Activated CD4-positive, alpha-beta T cell treated with anti-CD3 and anti-CD28 coated beads, Interleukin-2, amount 50 U/mL, for 4 hours (primary cell): ENCODE measurements at regions not wholly inside any gene's neighbourhood (a gene's known extent, or its start where the extent isn't known, plus 50 kb on each side); places are given as distances from the start of the nearest gene placed in this dataset.

ENCODE experiments used
- DNase-seq, 2 experiments: peaks; one replicate each; pipeline ENCODE4 v3.0.0-alpha.2; 2020

DNA sequence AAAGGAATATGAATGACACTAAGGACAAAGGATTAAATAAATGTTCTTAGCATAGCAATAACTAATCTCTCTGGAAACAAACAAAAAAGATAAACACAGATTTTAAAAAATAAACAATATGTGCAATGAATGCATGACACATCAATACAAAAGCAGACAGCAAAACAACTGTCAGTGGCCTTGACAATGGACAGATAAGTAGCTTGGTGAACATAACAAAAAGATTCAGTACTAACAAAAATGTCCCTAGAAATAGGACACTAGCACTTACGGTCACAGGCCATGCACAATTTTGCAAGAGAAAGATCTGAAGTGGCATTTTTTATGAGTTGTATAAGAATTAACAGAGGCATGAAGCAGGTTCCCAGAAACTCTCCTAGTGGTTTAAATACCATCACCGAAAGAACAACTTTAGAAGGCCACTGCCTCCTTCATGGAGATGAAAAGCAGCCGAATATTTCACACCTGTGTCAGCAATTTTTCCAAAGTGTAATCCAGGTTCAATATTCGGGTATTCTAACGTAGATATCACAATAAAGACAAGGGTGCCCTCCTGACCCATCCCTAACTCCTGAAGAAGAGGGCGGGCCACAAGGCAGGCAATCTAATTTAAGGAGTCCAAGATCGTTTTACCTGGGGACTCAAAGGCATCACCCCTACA, 231.3 kb upstream of the MKLN1 start:
- no peak for DNase-seq

- no peak for DNase-seq
Observed at GRCh38 chr7:131097662-131098376, 229.9 kb upstream of the MKLN1 start.

DNA sequence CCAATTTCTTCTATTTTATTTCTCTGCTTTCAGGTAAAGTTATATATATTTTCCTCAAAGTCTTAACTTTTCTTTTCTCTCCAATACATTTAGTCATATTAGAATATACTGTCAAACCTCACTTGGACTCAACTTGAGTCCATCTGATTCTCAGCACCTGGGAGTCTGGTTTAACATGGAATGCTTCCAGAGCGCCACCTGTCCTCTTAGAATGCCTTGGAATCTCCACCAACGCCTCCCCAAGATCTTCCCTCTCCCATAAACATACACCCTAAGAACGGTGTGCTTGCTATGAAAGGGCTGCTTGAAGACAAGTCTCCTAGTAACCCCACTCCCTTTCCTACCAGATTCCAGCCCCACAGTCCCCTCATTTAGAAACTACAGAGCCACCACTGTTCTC, 229.1 kb upstream of the MKLN1 start:
- no peak for DNase-seq

- DNase-seq, result no peak
Observed at GRCh38 chr7:131100357-131101054, 227.2 kb upstream of the MKLN1 start.

- DNase-seq, result no peak
Observed at GRCh38 chr7:131103997-131104396, 223.7 kb upstream of the MKLN1 start.

DNA sequence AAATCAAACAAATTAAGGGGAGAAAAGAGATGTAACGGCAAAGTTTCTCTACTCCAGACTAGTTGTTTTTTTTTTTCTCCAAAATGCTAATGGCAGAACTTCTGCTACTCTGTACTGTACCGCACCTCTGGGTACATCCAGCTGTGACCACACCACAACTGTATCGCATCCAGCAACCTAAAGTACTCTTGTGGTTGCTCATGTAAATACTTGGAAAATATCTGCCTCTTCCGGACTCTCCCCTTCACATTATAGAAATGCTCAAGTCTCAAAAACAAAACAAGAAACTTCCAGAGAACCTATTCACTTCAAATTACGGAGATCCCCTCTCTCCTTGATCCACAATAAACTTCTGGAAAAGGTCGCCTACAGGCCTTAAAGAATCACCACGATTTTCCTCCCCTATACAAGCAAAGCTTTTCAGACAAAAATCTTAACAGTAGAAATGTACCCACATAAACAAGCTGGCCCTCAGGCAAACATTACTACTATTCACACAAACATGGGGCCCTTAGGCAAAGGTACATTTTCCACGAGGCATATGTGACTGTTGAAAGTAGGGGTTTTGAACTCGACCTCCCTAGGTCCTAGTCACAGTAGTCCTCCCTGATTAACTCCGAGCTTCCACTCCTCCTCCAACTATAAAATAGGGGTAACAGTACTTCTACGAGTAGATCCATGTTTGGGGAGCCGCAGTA, 222.9 kb upstream of the MKLN1 start:
- DNase-seq, result no peak

DNA sequence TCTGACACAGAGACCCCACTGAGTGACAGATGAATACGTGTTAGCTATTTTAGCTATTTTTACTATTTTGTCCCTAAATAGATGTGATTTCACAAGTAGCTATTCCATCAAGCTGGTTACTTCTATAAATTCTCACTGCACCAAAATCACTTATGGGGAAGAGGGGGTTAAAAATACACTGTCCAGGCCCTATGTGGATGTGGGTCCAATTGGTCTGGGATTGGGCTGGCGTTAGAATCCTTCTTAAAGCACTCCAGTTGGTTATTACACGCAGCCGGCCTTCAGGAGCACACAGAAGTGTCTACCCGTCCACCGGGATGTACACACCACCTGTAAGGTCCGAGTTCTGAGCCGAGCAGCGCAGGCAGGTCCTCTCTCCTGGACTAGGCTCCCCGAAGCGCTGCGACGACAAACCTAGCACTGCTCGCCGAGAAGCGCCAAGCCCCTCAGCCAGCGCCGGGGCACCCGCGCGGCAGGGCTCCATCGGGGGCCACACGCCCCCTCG, 222.3 kb upstream of the MKLN1 start:
- DNase-seq, result peak in 1 of 2 experiments; percentile 16

DNA sequence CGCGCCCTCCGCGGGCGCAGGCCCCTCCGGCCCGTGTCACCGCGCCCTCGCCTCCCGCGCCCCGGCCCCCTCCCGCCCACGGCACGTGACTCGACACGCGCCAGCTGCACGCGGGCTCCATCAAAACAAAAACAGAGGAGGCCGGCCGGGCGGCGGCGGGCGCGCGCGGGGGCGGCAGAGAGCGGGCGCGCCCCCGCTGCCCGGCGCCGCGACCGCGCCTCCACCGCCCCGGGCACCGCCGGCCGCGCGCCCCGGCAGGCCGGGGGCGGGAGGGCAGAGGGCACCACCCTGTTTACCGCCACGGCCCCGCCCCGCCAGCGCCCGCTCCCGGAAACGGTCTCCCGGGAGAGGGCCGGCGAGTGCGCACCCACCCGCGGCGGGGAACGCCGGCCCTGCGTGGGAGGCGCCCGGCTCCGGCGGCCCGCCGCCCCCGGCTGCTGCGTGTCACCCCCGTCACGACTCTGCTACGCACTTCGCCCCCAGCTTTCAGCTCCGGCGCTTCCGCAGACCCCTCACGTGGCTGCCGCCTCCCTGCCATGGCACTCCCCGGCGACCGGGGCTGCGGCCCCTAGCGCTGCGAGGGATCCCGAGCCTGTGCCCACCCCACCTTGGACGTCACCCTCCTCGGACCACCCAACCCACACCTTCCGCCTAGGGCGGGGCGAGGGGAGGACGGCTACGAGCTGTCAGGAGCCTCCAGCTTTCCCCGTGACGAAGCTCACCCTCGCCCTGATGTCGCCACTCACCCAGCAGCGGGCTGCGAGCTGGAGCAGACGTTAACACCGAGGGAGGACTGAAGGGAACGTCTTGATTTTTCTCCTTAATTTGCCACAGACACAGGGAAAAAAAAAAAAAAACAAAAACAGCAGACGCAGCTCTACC, 221.6 kb upstream of the MKLN1 start:
- peak; percentile 74 to 82 for DNase-seq

- DNase-seq, result peak; percentile 34 to 45
Observed at GRCh38 chr7:131106681-131107336, 220.9 kb upstream of the MKLN1 start.

- peak; percentile 56 to 66 for DNase-seq
Observed at GRCh38 chr7:131107337-131108211, 220.1 kb upstream of the MKLN1 start.

GRCh38 chr7:131108212-131108940, 219.3 kb upstream of the MKLN1 start:
- DNase-seq, result no peak

DNA sequence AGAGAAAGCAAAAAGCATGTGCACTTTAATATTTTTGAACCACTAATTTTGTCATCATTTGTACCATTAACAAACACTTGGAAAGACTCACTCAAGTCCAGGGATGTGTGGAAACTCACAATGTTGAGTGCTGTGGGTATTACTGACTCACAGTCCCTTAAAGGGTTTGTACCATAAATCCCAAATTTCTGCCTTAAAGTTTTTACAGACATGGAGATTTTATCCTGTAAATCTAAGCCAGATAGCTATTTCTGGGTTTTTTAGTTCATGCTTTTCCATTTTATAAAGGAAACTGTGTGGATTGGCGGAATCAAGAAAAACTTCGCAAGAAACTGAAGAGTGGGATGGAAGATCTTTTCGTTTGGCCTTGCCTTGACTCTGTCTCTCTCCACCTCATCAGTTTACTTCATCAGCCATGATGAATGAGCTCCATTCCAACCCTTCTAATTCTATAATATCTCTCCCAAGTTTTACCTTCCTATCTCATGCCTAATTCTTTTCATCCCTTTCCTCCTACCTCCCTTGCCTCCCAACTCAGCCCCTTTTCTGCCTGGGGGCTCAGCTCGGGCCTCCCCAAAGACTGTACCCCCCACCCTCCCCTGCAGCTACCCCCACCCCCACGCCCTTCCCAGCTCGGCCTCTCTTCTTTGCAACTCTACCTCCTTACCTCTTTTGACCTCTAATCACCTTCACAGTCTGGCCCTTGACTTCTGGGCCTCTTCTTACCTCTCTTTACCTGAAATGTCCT, 218.5 kb upstream of the MKLN1 start:
- DNase-seq, result no peak

DNA sequence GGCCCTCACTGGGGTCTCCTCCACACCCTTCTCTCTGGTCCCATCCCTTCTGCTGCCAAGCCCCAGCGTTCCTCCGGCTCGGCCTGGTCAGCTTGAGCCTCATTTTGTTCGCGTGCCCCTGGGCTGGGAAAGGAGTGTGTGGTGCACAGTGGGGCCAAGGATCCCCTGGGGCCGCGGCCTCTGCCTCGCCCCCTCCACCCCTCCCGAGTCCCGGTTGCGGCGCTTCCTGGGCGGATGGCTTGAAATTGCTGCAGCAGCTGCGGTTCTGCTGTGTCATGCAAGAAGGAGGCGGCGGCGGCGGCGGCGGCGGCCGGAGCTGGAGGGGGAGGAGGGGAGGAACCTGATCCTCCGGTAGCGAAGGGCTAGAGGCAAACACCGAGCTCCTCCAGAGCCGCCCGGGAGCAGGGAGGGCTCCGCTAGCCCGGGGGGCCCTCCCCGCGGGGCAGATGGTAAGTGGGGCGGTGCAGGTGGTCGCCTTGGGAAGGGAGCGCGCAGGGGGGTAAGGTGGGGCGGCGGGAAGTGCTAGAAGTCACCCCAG, 217.8 kb upstream of the MKLN1 start:
- DNase-seq, result peak; percentile 56 to 65

GRCh38 chr7:131110297-131111080, 217.2 kb upstream of the MKLN1 start:
- no peak for DNase-seq

- DNase-seq, result no peak
Observed at GRCh38 chr7:131111081-131111576, 216.5 kb upstream of the MKLN1 start.

- no peak for DNase-seq
Observed at GRCh38 chr7:131111792-131112191, 215.9 kb upstream of the MKLN1 start.

DNA sequence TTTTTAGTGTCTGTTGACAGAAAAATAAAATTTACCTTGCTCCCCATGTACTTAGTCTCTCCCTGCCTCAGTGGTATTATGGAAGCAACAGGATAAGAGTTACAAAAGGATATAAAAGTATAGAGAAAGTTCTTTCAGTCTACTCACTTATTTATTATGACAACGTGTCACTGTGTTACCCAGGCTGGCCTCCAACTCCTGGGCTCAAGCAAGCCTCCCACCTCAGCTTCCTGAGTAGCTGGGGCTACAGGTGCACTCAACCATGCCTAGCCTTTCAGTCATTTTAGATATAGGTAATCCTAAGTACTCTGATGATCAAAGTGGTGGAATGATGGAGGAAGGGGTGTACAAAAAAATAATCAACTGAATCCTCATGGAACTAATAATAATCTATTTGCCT, 215.2 kb upstream of the MKLN1 start:
- no peak for DNase-seq

- no peak for DNase-seq
Observed at GRCh38 chr7:131115340-131115739, 212.3 kb upstream of the MKLN1 start.
